Keratinocyte (primary cell): ENCODE measurements at regions not wholly inside any gene's neighbourhood (a gene's known extent, or its start where the extent isn't known, plus 50 kb on each side); places are given as distances from the start of the nearest gene placed in this dataset.

ENCODE experiments used
- DNase-seq: peaks from one replicate; pipeline ENCODE4 v3.0.0-alpha.2; 2011; ENCODE audit warnings: low read depth, missing footprints, low spot score
- FAIRE-seq: peaks from 2 replicates; lab custom pipeline; 2011; peaks lifted over from hg19 to GRCh38; lab: Jason Lieb, UNC
- H2AFZ ChIP-seq: 2 replicates; pipeline ENCODE4 v1.6.0; 2012; ENCODE audit warnings: low read length, control low read depth, inconsistent platforms; ENCODE audit not compliant: control insufficient read depth
- H3K27ac ChIP-seq: 2 replicates; pipeline ENCODE4 v1.5.1; 2011; ENCODE audit warnings: low read length; ENCODE audit not compliant: control insufficient read depth, insufficient read depth
- H3K27me3 ChIP-seq: 3 replicates; pipeline ENCODE4 v1.6.0; 2011; ENCODE audit warnings: low read length; ENCODE audit not compliant: control insufficient read depth, insufficient read depth; ENCODE audit errors: extremely low read depth
- H3K36me3 ChIP-seq, 2 experiments: 2 replicates in 1 of 2; 3 replicates in 1 of 2; pipeline ENCODE4 v1.5.1; 2011; ENCODE audit warnings: low read length in 2 of 2, mild to moderate bottlenecking in 1 of 2; ENCODE audit not compliant: control insufficient read depth in 2 of 2, insufficient read depth in 2 of 2; ENCODE audit errors: extremely low read depth in 1 of 2
- H3K4me1 ChIP-seq: 3 replicates; pipeline ENCODE4 v1.5.1; 2011; ENCODE audit warnings: low read length; ENCODE audit not compliant: control insufficient read depth, insufficient read depth; ENCODE audit errors: extremely low read depth
- H3K4me2 ChIP-seq: 3 replicates; pipeline ENCODE4 v1.6.0; 2011; ENCODE audit warnings: low read depth, low read length; ENCODE audit not compliant: control insufficient read depth, insufficient read depth; ENCODE audit errors: extremely low read depth
- H3K4me3 ChIP-seq, 3 experiments: fragments of 200-600 bp in 1 of 3; sonication (generic) in 1 of 3; 2 replicates in 2 of 3; 3 replicates in 1 of 3; pipeline ENCODE4 v1.5.1; 2011 to 2016; ENCODE audit warnings: low read length in 3 of 3, mild to moderate bottlenecking in 3 of 3, control low read depth in 2 of 3, inconsistent platforms in 1 of 3, low read depth in 1 of 3, mixed read lengths in 1 of 3, mixed run types in 1 of 3, moderate library complexity in 1 of 3; ENCODE audit not compliant: control insufficient read depth in 2 of 3, insufficient read depth in 2 of 3; ENCODE audit errors: extremely low read depth in 1 of 3
- H3K79me2 ChIP-seq: 2 replicates; pipeline ENCODE4 v1.6.0; 2012; ENCODE audit warnings: low read length; ENCODE audit not compliant: control insufficient read depth, insufficient read depth
- H3K9ac ChIP-seq: 3 replicates; pipeline ENCODE4 v1.6.0; 2011; ENCODE audit warnings: low read length; ENCODE audit not compliant: control insufficient read depth, insufficient read depth; ENCODE audit errors: extremely low read depth
- H3K9me1 ChIP-seq: 3 replicates; pipeline ENCODE4 v1.6.0; 2011; ENCODE audit warnings: low read length; ENCODE audit not compliant: control insufficient read depth, insufficient read depth; ENCODE audit errors: extremely low read depth
- H3K9me3 ChIP-seq: 2 replicates; pipeline ENCODE4 v1.5.1; 2012; ENCODE audit warnings: low read depth, low read length; ENCODE audit not compliant: control insufficient read depth
- H4K20me1 ChIP-seq: 3 replicates; pipeline ENCODE4 v1.6.0; 2011; ENCODE audit warnings: low read length; ENCODE audit not compliant: control insufficient read depth, insufficient read depth; ENCODE audit errors: extremely low read depth
- CTCF ChIP-seq, 3 experiments: IDR thresholded peaks in 1 of 3; conservative IDR thresholded peaks in 1 of 3; optimal IDR thresholded peaks in 1 of 3; 2 replicates in 2 of 3; 3 replicates in 1 of 3; pipeline versions ENCODE3 to v1.5.1; 2011; ENCODE audit warnings: low read length in 3 of 3, mild to moderate bottlenecking in 3 of 3, moderate library complexity in 2 of 3, control low read depth in 1 of 3, inconsistent platforms in 1 of 3; ENCODE audit not compliant: insufficient read depth in 2 of 3; ENCODE audit errors: extremely low read depth in 1 of 3
- EZH2 ChIP-seq: IDR thresholded peaks from one replicate; pipeline ENCODE4 v1.6.1; 2012; ENCODE audit warnings: inconsistent platforms, mild to moderate bottlenecking, low read length, moderate library complexity
- dilution Hi-C: fragments of 300-500 bp; cut with MboI; formaldehyde crosslinking; loops from one replicate; pipeline ENCODE4 v1.7.0; 2020; ENCODE audit warnings: low sequenced_read_pairs; ENCODE audit not compliant: extremely low pct_ligation_motif_present

- H2AFZ ChIP-seq: no peak overlapping the region
- H3K4me2 ChIP-seq: no peak overlapping the region
- no peak for FAIRE-seq
These were observed 378.3 kb downstream of the FAM181B start for GRCh38 chr11:82355313-82355823.

DNA sequence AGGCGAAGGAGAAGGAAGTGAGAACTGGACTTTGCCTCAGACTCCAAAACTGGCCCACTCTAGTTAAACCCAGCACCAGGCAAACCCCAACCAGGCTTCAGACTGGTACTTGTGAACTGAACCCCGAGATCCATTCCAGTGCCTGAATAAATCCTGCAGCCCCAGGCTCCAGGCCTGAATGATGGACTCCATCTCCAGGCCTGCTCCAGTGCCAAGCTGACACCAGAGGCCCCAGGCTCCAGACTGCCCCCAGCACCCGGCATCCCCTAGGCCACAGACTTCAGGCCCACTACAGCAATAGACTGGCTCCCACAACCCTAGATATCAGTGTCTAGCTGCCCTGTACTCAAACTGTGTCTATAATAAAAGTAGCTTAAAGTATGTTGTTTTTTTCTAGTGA, 406.8 kb downstream of the FAM181B start:
- no peak for FAIRE-seq
- H3K27me3 ChIP-seq: no peaks in the 10 kb centered on the region
- no peak overlapping the region for H3K9ac ChIP-seq
- no peak overlapping the region for H3K27ac ChIP-seq
- no peaks in the 10 kb centered on the region for H4K20me1 ChIP-seq
- H3K36me3 ChIP-seq: no peaks in the 10 kb centered on the region
- no peak for DNase-seq
- no peaks in the 10 kb centered on the region for H3K79me2 ChIP-seq
- no peaks in the 10 kb centered on the region for H3K4me1 ChIP-seq
- no peaks in the 10 kb centered on the region for H3K9me1 ChIP-seq
- TF ChIP-seq EZH2: no peak
- no peak for TF ChIP-seq CTCF (optimal IDR thresholded peaks at IDR 0.05 in 1 of 3, IDR thresholded peaks at IDR 0.05 in 1 of 3, conservative IDR thresholded peaks at IDR 0.05 in 1 of 3; ENCODE audit: extremely low read depth in 1 of 3, insufficient read depth in 2 of 3, low read length in 3 of 3)
- H3K9me3 ChIP-seq: no peaks in the 10 kb centered on the region
- H3K4me2 ChIP-seq: no peak overlapping the region
- H2AFZ ChIP-seq: no peak overlapping the region
- dilution Hi-C loops: no loop called here
- H3K4me3 ChIP-seq: no peak overlapping the region

More at GRCh38 chr11:82355313-82355823, 378.3 kb downstream of the FAM181B start:
- DNase-seq: no peak
- no peaks in the 10 kb centered on the region for H3K79me2 ChIP-seq
- no peaks in the 10 kb centered on the region for H3K27me3 ChIP-seq
- H3K4me3 ChIP-seq: no peak overlapping the region
- H3K4me1 ChIP-seq: no peaks in the 10 kb centered on the region
- H3K9ac ChIP-seq: no peak overlapping the region
- no peaks in the 10 kb centered on the region for H4K20me1 ChIP-seq
- no peaks in the 10 kb centered on the region for H3K9me3 ChIP-seq
- H3K36me3 ChIP-seq: no peaks in the 10 kb centered on the region
- H3K27ac ChIP-seq: no peak overlapping the region
- H3K9me1 ChIP-seq: no peaks in the 10 kb centered on the region
- dilution Hi-C loops: no loop called here
- TF ChIP-seq CTCF (optimal IDR thresholded peaks at IDR 0.05 in 1 of 3, IDR thresholded peaks at IDR 0.05 in 1 of 3, conservative IDR thresholded peaks at IDR 0.05 in 1 of 3; ENCODE audit: extremely low read depth in 1 of 3, insufficient read depth in 2 of 3, low read length in 3 of 3) (no peak), EZH2 (no peak)
